ENCODE measurements at regions not wholly inside any gene's neighbourhood (a gene's known extent, or its start where the extent isn't known, plus 50 kb on each side); places are given as distances from the start of the nearest gene placed in this dataset.

- TF ChIP-seq POLR2AphosphoS5 (IDR thresholded peaks at IDR 0.05) (no peak), POLR2A (IDR thresholded peaks at IDR 0.05) (no peak)
- TF ChIP-seq, protein P1, sequence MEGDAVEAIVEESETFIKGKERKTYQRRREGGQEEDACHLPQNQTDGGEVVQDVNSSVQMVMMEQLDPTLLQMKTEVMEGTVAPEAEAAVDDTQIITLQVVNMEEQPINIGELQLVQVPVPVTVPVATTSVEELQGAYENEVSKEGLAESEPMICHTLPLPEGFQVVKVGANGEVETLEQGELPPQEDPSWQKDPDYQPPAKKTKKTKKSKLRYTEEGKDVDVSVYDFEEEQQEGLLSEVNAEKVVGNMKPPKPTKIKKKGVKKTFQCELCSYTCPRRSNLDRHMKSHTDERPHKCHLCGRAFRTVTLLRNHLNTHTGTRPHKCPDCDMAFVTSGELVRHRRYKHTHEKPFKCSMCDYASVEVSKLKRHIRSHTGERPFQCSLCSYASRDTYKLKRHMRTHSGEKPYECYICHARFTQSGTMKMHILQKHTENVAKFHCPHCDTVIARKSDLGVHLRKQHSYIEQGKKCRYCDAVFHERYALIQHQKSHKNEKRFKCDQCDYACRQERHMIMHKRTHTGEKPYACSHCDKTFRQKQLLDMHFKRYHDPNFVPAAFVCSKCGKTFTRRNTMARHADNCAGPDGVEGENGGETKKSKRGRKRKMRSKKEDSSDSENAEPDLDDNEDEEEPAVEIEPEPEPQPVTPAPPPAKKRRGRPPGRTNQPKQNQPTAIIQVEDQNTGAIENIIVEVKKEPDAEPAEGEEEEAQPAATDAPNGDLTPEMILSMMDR (IDR thresholded peaks at IDR 0.05), result no peak
Measured at GRCh38 chr17:79417476-79417988, 193.3 kb downstream of the RBFOX3 start.

Measured in breast epithelium (tissue), 3 donors.